Stimulated activated naive B cell treated with anti-CD40 and anti-IgM and Interleukin-4, amounts not matched to agents 10 μg/mL and 1 μg/mL and 100 μg/mL, for 72 hours (primary cell): ENCODE measurements at regions not wholly inside any gene's neighbourhood (a gene's known extent, or its start where the extent isn't known, plus 50 kb on each side); places are given as distances from the start of the nearest gene placed in this dataset.

Source experiments
- ATAC-seq, 2 donors: fragments of 150-1000 bp; cut with Tn5 transposase; replicated peaks; 2 replicates each; pipeline ENCODE4 v1.10.0; 2021; ENCODE audit warnings: moderate library complexity in 1 of 2
- DNase-seq: peaks from one replicate; pipeline ENCODE4 v3.0.0; 2021
- H3K27ac Mint-ChIP-seq: one replicate; pipeline ENCODE4 v1.8.0; 2022; ENCODE audit warnings: mild to moderate bottlenecking, mixed read lengths
- H3K27me3 Mint-ChIP-seq, 2 donors: one replicate each; pipeline ENCODE4 v1.8.0; 2022; ENCODE audit warnings: mixed read lengths in 2 of 2
- H3K36me3 Mint-ChIP-seq, 2 donors: one replicate each; pipeline ENCODE4 v1.8.0; 2022; ENCODE audit warnings: mixed read lengths in 2 of 2, mild to moderate bottlenecking in 1 of 2
- H3K4me1 Mint-ChIP-seq, 2 donors: one replicate each; pipeline ENCODE4 v1.8.0; 2022; ENCODE audit warnings: mixed read lengths in 2 of 2, mild to moderate bottlenecking in 1 of 2
- H3K4me3 Mint-ChIP-seq, 2 donors: one replicate each; pipeline ENCODE4 v1.8.0; 2022; ENCODE audit warnings: mild to moderate bottlenecking in 2 of 2, mixed read lengths in 2 of 2, moderate library complexity in 1 of 2
- H3K9me3 Mint-ChIP-seq, 2 donors: one replicate each; pipeline ENCODE4 v1.8.0; 2022; ENCODE audit warnings: mixed read lengths in 2 of 2, mild to moderate bottlenecking in 1 of 2

GRCh38 chr9:103755441-103755840 lies 338.7 kb upstream of the SMC2 start:
- H3K27ac Mint-ChIP-seq, result no peak overlapping the region
- H3K9me3 Mint-ChIP-seq, result peaks cover 0 to 6% of the 10 kb centered on the region in 2 donors
- no peaks in the 10 kb centered on the region for H3K27me3 Mint-ChIP-seq
- no peaks in the 10 kb centered on the region for H3K4me1 Mint-ChIP-seq
- DNase-seq (no peak), ATAC-seq (no peak)
- H3K36me3 Mint-ChIP-seq, result no peaks in the 10 kb centered on the region
- H3K4me3 Mint-ChIP-seq, result no peak overlapping the region

GRCh38 chr9:103755986-103756385 lies 338.1 kb upstream of the SMC2 start:
- Mint-ChIP-seq H3K9me3 (peaks cover 0 to 6% of the 10 kb centered on the region in 2 donors), H3K27me3 (no peaks in the 10 kb centered on the region), H3K4me3 (no peak overlapping the region), H3K4me1 (no peaks in the 10 kb centered on the region), H3K36me3 (no peaks in the 10 kb centered on the region), H3K27ac (no peak overlapping the region)
- DNase-seq (no peak), ATAC-seq (no peak)

GRCh38 chr9:103757062-103757461 lies 337.0 kb upstream of the SMC2 start:
- DNase-seq (no peak), ATAC-seq (peak in 1 of 2 donors; percentile 29)
- no peak overlapping the region for H3K4me3 Mint-ChIP-seq
- H3K27me3 Mint-ChIP-seq, result no peaks in the 10 kb centered on the region
- peaks cover 0 to 6% of the 10 kb centered on the region in 2 donors for H3K9me3 Mint-ChIP-seq
- no peaks in the 10 kb centered on the region for H3K4me1 Mint-ChIP-seq
- H3K27ac Mint-ChIP-seq, result no peak overlapping the region
- no peaks in the 10 kb centered on the region for H3K36me3 Mint-ChIP-seq

GRCh38 chr9:103761466-103761865 lies 332.6 kb upstream of the SMC2 start:
- DNase-seq, result no peak
- Mint-ChIP-seq H3K27me3 (no peaks in the 10 kb centered on the region), H3K27ac (no peak overlapping the region), H3K36me3 (no peaks in the 10 kb centered on the region), H3K4me3 (no peak overlapping the region), H3K4me1 (no peaks in the 10 kb centered on the region), H3K9me3 (peaks cover 6 to 12% of the 10 kb centered on the region in 2 donors)
- ATAC-seq, result no peak

- DNase-seq (no peak), ATAC-seq (peak; percentile 54 to 63)
- Mint-ChIP-seq H3K4me3 (no peak overlapping the region), H3K9me3 (peaks cover 0 to 2% of the 10 kb centered on the region in 2 donors), H3K36me3 (no peaks in the 10 kb centered on the region), H3K27me3 (no peaks in the 10 kb centered on the region), H3K4me1 (no peaks in the 10 kb centered on the region), H3K27ac (no peak overlapping the region)
These were observed 304.4 kb upstream of the SMC2 start for GRCh38 chr9:103789686-103790085.

- DNase-seq, result no peak
- H3K4me1 Mint-ChIP-seq, result no peaks in the 10 kb centered on the region
- H3K4me3 Mint-ChIP-seq, result no peak overlapping the region
These were observed 295.5 kb upstream of the SMC2 start for GRCh38 chr9:103798620-103799019.

GRCh38 chr9:103799959-103800358 lies 294.1 kb upstream of the SMC2 start:
- H3K36me3 Mint-ChIP-seq, result no peaks in the 10 kb centered on the region
- H3K4me3 Mint-ChIP-seq, result no peak overlapping the region
- H3K27me3 Mint-ChIP-seq, result no peaks in the 10 kb centered on the region
- H3K9me3 Mint-ChIP-seq, result no peaks in the 10 kb centered on the region
- H3K27ac Mint-ChIP-seq, result no peak overlapping the region
- ATAC-seq, result no peak
- no peak for DNase-seq
- H3K4me1 Mint-ChIP-seq, result no peaks in the 10 kb centered on the region

More at GRCh38 chr9:103798620-103799019, 295.5 kb upstream of the SMC2 start:
- Mint-ChIP-seq H3K27me3 (no peaks in the 10 kb centered on the region), H3K9me3 (no peaks in the 10 kb centered on the region), H3K27ac (no peak overlapping the region), H3K36me3 (no peaks in the 10 kb centered on the region)
- ATAC-seq, result peak; percentile 31 to 73

- Mint-ChIP-seq H3K27me3 (no peaks in the 10 kb centered on the region), H3K4me1 (no peaks in the 10 kb centered on the region), H3K9me3 (no peaks in the 10 kb centered on the region), H3K36me3 (no peaks in the 10 kb centered on the region), H3K27ac (no peak overlapping the region), H3K4me3 (no peak overlapping the region)
- ATAC-seq (no peak), DNase-seq (no peak)
These were observed 292.0 kb upstream of the SMC2 start for GRCh38 chr9:103802068-103802467.

- ATAC-seq, result no peak
- DNase-seq, result no peak
- Mint-ChIP-seq H3K9me3 (no peaks in the 10 kb centered on the region), H3K27me3 (no peaks in the 10 kb centered on the region), H3K27ac (no peak overlapping the region), H3K36me3 (no peaks in the 10 kb centered on the region), H3K4me3 (no peak overlapping the region), H3K4me1 (no peaks in the 10 kb centered on the region)
These were observed 290.9 kb upstream of the SMC2 start for GRCh38 chr9:103803245-103803644.

GRCh38 chr9:103804077-103804735 lies 289.9 kb upstream of the SMC2 start:
- H3K4me1 Mint-ChIP-seq, result no peaks in the 10 kb centered on the region
- H3K9me3 Mint-ChIP-seq, result no peaks in the 10 kb centered on the region
- no peak overlapping the region for H3K27ac Mint-ChIP-seq
- H3K27me3 Mint-ChIP-seq, result no peaks in the 10 kb centered on the region
- no peaks in the 10 kb centered on the region for H3K36me3 Mint-ChIP-seq
- ATAC-seq (no peak), DNase-seq (no peak)
- no peak overlapping the region for H3K4me3 Mint-ChIP-seq

GRCh38 chr9:103809745-103810144 lies 284.4 kb upstream of the SMC2 start:
- Mint-ChIP-seq H3K4me1 (no peaks in the 10 kb centered on the region), H3K36me3 (no peaks in the 10 kb centered on the region), H3K27me3 (no peaks in the 10 kb centered on the region), H3K4me3 (no peak overlapping the region), H3K27ac (no peak overlapping the region), H3K9me3 (no peaks in the 10 kb centered on the region)
- ATAC-seq (no peak), DNase-seq (no peak)

GRCh38 chr9:103811462-103811861 lies 282.6 kb upstream of the SMC2 start:
- Mint-ChIP-seq H3K9me3 (no peaks in the 10 kb centered on the region), H3K36me3 (no peaks in the 10 kb centered on the region), H3K27me3 (no peaks in the 10 kb centered on the region), H3K27ac (no peak overlapping the region), H3K4me1 (no peaks in the 10 kb centered on the region), H3K4me3 (no peak overlapping the region)
- DNase-seq (no peak), ATAC-seq (no peak)

- Mint-ChIP-seq H3K36me3 (no peaks in the 10 kb centered on the region), H3K27me3 (no peaks in the 10 kb centered on the region), H3K27ac (no peak overlapping the region), H3K9me3 (no peaks in the 10 kb centered on the region), H3K4me3 (no peak overlapping the region), H3K4me1 (no peaks in the 10 kb centered on the region)
- no peak for DNase-seq
- no peak for ATAC-seq
These were observed 278.0 kb upstream of the SMC2 start for GRCh38 chr9:103816146-103816545.

GRCh38 chr9:103819936-103820335 lies 274.2 kb upstream of the SMC2 start:
- Mint-ChIP-seq H3K27ac (no peak overlapping the region), H3K36me3 (no peaks in the 10 kb centered on the region), H3K4me3 (no peak overlapping the region), H3K4me1 (no peaks in the 10 kb centered on the region), H3K9me3 (no peaks in the 10 kb centered on the region), H3K27me3 (no peaks in the 10 kb centered on the region)
- DNase-seq (no peak), ATAC-seq (no peak)

GRCh38 chr9:103821115-103821514 lies 273.0 kb upstream of the SMC2 start:
- Mint-ChIP-seq H3K4me1 (no peaks in the 10 kb centered on the region), H3K27me3 (no peaks in the 10 kb centered on the region), H3K9me3 (no peaks in the 10 kb centered on the region), H3K27ac (no peak overlapping the region), H3K36me3 (no peaks in the 10 kb centered on the region), H3K4me3 (no peak overlapping the region)
- ATAC-seq (no peak), DNase-seq (no peak)

- Mint-ChIP-seq H3K4me1 (no peaks in the 10 kb centered on the region), H3K36me3 (no peaks in the 10 kb centered on the region), H3K9me3 (no peaks in the 10 kb centered on the region), H3K4me3 (no peak overlapping the region), H3K27ac (no peak overlapping the region), H3K27me3 (no peaks in the 10 kb centered on the region)
- DNase-seq (no peak), ATAC-seq (no peak)
These were observed 256.2 kb upstream of the SMC2 start for GRCh38 chr9:103837940-103838339.
